ENCODE measurements at regions not wholly inside any gene's neighbourhood (a gene's known extent, or its start where the extent isn't known, plus 50 kb on each side); places are given as distances from the start of the nearest gene placed in this dataset.

DNA sequence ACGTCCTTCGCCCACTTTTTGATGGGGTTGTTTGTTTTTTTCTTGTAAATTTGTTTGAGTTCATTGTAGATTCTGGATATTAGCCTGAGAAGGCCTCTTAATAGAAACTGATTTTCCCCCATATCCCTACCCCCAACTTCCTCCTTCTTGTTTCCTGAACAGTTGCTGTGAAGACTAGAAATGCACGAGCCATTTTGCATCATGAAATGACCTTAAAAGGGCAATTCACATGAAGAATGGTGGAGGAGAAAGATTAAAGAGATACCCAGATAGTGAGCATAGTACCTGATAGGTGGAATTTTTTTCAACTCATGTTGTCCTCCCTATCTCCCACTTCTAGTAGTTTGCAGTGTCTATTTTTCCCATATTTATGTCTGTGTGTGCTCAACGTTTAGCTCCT lies 55.2 kb upstream of the KCNH8 start:
- in situ Hi-C loops (cut with MboI; ENCODE audit: low sequenced_read_pairs), result no loop called here

DNA sequence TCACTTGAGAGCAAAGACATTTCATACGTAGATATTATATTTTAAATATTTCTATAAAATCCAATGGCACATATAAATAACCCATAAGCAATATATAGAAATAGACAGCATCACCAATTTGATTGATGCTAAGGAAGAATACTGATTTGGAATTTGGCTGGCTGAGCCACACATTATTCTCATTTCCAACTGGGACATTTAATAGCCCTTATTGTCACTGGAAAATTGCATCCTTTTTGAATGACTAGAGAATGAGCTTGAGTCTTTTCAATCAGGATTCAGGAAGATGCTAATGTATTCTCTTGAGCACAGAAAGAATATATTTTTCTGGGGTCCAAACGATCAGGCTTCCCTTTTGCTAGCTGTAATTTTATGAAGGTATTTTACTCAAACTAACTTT lies 70.9 kb upstream of the KCNH8 start:
- in situ Hi-C loops (cut with MboI; ENCODE audit: low sequenced_read_pairs), result no loop called here

DNA sequence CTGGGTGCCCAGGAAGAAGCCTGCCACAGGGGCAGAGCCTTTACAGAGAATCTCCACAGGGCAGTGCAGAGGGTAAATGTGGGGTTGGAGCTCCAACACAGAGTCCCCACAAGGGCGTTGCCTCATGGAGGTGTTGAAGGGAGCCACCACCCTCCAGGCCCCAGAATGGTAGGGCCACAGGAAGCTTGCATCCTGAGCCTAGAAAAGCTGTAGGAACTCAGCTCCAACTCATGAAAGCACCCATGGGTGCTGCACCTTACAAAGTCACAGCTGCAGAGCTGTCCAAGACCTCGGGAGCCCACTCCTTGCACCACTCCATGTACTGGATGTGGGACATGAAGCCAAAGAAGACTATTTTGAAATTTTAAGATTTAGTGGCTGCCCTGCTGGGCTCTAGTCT lies 73.3 kb upstream of the KCNH8 start:
- in situ Hi-C loops (cut with MboI; ENCODE audit: low sequenced_read_pairs), result no loop called here

DNA sequence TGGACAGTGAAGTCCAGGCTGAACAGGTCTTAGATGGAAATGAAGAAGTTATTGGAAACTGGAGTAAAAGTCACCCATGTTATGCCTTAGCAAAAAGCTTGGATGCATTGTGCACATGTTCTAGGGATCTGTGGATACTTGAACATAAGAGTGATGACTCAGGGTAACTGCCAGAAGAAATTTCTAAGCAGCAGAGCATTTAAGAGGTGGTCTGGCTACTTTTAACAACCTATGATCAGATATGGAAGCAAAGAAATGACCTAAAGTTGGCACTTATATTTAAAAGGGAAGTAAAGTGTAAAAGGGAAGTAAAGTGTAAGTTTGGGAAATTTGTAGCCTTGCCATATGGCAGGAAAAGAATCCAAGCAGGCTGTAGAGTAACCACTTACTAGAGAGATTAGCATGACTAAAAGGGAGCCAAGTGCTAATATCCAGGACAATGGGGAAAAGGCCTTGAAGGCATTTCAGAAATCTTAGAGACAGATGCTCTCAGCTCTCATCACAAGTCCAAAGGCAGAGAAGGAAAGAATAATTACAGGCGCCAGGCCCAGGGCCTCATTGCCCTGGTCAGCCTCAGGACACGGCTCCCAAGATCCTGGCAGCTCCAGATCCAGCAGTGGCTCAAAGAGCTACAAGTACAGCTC lies 73.9 kb upstream of the KCNH8 start:
- in situ Hi-C loops (cut with MboI; ENCODE audit: low sequenced_read_pairs), result no loop called here

DNA sequence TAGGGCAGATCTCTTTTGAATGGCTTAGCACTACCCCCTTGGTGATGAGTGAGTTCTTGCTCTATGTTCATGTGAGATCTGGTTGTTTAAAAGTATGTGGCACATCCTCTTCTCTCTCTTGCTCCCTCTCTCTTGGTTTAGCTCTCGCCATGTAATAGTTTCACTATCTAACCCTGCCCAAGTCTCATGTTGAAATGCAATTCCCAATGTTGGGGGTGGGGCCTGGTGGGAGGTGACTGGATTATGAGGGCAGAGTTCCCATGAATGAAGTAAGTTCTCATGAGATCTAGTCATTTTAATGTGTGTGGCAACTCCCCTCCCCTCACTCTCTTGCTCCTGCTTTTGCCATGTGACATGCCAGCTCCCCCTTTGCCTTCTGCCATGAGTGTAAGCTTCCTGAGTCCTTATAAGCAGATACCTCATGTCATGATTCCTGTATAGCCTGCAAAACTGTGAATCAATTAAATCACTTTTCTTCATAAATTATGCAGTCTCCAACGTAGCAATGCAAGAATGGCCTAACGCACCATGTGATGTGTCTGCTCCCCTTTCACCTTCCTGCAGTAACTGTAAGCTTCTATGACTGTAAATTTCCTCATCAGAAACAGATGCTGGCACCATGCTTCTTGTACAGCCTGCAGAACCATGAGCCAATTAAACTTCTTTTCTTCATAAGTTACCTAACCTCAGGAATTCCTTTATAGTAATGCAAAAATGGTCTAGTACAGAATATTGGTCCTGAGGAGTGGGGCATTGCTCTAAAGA lies 74.8 kb upstream of the KCNH8 start:
- in situ Hi-C loops (cut with MboI; ENCODE audit: low sequenced_read_pairs), result no loop called here

DNA sequence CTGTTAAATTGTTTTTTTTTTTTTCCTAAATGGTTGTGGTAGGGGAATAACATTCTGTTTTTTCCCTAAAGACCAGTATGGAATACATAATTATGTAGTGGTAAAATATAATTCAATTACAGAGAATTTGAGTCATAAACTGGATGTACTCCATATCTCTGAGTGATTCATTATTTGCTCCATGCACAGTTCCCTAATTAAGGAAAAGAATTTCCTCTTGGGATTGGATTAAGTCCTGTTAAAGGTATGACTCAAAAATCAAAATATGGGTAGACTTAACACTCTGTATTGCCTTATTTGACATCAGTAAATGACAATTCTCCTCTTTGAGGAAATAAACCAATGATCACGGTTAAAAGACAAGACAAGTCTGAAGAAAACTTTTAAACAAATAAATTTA lies 78.0 kb upstream of the KCNH8 start:
- in situ Hi-C loops (cut with MboI; ENCODE audit: low sequenced_read_pairs), result no loop called here

DNA sequence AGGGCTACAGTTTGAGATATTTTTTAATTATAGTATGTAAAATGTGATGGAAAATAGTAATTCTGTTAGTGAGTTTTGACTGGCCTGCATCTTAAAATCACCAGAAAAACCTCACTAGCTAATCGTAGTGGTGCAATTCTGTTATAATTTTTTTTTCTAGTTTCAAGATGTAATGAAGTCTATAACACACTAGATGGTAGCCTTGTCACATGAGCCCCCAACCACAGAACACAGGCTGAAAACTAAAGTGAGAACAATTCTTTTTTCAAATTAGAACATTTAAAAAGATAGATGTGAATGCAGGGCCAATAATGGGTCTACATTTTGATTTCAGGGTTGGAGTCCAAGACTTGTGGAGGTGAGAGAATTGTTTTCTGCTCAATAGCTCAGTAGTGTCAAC lies 83.3 kb upstream of the KCNH8 start:
- in situ Hi-C loops (cut with MboI; ENCODE audit: low sequenced_read_pairs), result no loop called here

DNA sequence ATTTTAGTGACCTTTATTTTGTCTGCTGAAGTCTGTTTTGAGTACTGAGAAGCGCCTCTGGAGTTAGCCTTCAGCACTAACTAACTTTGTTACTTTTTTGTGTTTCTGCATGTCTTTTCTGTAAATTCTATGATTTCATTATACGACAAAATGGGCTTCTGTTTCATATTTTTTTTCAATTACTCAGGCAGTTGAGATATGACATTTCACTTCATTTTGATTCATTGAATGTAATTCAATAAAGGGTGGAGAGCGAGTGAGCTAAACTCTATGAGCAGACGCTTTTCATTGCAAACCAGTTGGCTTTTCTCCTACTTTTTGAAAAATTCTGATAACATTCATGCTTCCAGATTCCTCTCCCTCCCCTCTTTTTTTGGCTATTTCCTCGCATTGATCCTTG lies 84.4 kb upstream of the KCNH8 start:
- in situ Hi-C loops (cut with MboI; ENCODE audit: low sequenced_read_pairs), result no loop called here

DNA sequence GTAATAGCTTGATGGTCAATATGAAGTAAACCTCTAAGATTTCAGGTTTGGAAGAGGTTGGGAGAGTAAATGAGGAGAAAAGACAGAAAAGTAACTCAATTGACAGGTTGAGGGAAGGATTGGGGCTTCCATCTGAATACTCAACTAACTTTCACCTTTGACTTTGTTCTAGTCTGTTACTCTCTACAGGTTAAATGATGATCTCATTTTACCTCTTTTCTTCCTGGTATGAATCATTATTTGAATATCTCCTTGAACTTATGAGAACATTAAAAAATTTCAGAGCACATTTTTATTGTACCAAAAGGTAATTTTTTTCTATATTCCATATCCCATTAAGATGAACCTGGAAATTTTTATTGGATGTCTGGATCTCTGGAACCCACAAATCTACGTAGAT lies 87.9 kb upstream of the KCNH8 start:
- in situ Hi-C loops (cut with MboI; ENCODE audit: low sequenced_read_pairs), result no loop called here

DNA sequence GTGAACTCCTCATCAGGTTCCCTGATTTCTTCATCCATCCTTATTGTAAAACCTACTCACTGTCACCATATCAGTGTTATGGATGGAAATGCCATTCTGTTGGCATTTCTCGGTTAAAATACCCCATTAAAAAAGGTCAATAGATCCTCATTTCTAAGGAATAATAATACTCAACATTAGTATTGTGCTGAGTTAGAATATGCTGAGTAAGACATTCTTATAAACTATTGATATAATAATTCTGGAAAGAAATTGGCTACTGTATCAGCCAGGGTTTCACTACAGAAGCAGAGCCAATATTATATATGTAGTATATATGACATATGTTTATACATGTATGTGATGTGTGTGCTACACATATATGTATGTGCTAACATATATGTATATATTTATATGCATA lies 95.4 kb upstream of the KCNH8 start:
- in situ Hi-C loops (cut with MboI; ENCODE audit: low sequenced_read_pairs), result no loop called here

DNA sequence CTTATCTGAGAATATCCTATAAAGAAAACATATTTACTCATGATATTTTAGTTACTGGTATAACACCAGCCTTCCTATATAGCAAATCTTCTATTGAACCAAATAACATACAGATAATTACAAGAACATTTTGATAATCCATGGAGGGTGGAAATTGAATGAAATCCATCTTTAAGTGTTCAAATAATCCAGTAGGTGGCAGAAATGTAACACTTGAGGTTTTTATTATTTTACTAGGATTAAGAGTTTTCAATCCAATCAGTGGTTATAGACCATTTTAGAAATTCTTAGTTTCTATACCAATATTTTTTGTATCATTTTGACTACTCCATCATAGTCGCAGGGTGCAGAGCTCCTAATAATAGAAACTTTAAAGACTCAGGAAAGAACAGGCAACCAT lies 101.9 kb upstream of the KCNH8 start:
- in situ Hi-C loops (cut with MboI; ENCODE audit: low sequenced_read_pairs), result no loop called here

DNA sequence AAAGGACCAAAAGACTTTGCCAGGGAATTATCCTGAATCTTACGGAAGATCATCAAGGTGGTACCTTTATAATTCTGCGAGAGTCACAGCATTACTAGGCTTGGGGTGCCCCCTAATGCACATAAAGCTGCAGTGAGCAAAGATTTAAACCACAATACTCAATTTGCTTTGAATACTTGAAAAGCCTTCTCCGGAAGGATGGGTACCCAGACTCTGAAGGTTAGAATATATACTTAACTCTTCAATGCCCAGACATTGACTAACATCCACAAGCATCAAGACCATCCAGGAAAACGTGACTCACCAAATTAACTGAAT lies 117.8 kb upstream of the KCNH8 start:
- in situ Hi-C loops (cut with MboI; ENCODE audit: low sequenced_read_pairs), result no loop called here

DNA sequence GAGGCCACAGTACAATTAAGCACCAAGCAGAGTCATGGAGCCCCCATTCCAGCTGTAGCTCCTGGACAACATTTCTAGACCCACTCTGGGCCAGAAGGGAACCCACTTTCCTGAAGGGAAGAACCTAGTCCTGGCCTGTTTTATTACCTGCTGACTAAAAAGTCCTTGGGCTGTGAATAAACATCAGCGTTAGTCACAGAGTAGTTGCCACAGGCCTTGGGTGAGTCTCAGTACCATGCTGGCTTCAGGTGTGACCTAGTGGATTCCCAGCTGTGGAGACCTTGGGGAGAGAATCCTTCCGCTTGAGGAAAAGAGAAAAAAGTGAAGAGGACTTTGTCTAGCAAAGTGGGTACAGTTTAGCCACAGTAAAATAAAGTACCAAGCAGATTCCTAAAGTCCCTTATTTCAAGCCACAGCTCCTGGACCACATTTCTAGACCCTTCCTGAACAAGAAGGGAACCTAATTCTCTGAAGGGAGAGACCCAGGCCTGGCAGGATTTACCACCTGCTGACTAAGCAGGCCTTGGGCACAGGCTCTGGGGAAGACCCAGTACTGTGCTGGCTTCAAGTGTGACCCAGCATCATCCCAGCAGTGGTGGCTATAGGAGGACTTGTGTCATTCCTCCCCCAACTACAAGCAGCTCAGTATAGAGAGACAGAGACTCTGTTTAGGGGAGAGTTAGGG lies 118.3 kb upstream of the KCNH8 start:
- in situ Hi-C loops (cut with MboI; ENCODE audit: low sequenced_read_pairs), result no loop called here

DNA sequence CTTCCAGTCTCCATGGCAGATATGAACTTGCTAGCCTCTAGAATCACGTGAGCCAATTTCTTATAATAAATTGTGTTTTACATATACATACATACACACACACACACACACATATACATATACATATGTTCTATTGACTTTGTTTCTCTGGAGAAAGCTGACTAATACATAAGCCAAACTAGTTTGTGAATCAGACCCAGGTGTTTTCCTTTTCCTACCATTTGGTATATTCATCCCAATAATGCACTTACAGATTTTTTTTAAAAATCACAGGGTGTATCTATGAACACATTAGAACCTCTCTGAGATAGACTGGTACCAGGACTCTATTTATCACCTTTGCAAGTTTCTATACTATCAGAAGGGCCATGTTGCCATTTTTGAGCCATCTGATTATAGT lies 122.9 kb upstream of the KCNH8 start:
- in situ Hi-C loops (cut with MboI; ENCODE audit: low sequenced_read_pairs), result no loop called here

DNA sequence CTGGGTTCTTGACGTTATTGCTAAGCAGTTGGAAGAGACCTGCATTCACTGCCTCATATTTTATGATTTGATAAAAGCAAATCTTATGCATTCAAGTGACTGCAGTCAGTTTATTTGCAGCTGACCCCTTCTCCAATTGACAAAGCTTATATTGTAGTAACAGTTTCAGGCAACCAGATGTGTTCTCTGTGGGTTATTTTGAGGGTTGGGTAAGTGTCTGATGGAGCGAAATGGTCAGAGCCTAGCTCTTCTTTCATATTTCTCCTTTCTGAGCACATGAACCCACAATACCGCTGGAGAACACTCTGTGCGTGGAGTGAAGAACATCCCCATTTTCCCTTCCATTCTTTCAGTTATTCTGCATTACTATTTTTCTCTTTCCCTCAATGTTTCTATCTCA lies 125.8 kb upstream of the KCNH8 start:
- in situ Hi-C loops (cut with MboI; ENCODE audit: low sequenced_read_pairs), result no loop called here

DNA sequence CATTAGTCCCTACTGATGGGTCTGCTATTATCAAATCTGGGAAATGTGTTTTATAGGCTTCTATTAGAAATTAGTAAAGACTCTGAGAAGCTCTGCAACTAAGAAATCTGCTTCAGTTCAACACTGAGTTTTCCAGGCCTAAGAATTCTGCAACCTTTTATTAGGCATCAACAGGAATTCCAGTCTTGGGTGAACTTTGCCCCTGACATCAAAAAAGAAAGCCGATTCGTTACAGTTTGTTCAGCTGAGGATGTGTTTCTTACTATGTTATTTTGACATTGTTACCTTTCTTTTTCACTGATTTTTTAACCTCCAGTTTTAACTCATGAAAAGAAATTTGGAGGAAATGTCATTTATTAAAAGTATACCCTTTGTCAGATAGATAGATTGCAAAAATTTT lies 131.5 kb upstream of the KCNH8 start:
- in situ Hi-C loops (cut with MboI; ENCODE audit: low sequenced_read_pairs), result no loop called here

DNA sequence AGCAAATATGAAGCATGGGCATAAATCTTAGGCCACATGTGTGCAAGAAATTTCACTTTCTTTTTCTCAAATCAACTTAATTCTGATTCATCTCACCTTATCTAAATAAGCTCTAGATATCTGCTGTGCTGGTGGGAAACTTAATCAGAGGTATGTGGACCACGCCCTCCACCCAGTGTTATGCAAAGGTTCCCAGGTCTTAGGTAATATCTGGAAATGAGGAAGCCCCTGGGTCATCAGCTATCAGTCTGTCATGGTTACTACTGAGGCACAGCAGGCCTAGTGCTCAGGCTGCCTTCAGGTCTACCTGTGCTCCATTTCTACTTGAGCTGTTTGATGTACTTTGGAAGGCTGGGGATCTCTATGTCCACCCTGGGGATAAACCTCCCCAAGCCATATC lies 134.4 kb upstream of the KCNH8 start:
- in situ Hi-C loops (cut with MboI; ENCODE audit: low sequenced_read_pairs), result no loop called here

DNA sequence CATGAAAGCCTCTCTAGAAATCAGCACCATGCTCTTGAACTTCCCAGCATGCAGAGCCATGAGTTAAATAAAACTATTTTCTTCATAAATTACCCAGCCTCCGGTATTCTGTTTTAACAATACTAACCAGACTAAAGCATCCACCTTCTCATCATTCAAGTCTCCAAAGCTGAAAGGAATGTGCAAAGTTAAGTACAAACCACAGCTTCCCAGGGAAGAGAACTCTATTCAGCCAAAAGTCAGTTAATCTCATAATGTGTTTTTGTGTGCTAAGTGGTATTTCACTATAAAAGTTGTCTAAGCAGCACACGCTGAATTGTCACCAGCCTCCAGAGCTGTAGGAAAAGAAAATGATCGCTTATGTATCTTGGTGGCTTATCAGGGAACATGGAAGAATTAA lies 135.5 kb upstream of the KCNH8 start:
- in situ Hi-C loops (cut with MboI; ENCODE audit: low sequenced_read_pairs), result no loop called here

DNA sequence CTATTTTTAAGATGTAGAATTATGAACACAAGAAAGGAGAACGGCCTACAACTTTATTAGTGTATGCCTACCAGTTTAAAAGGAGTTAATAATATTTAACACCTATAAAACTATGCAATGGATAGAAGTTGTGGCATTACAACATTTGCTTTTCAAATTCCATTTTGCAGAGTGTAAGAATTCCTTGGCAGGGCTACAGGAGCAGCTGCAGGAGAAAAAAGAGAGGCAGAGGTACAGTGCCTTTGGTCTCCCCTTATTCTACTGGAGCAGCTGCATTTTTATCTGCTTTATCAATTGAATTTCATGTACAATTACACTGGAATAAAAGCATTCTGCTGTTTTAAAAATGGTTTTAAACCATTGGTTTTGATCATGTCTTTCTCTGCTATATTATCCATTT lies 145.7 kb upstream of the KCNH8 start:
- in situ Hi-C loops (cut with MboI; ENCODE audit: low sequenced_read_pairs), result no loop called here

DNA sequence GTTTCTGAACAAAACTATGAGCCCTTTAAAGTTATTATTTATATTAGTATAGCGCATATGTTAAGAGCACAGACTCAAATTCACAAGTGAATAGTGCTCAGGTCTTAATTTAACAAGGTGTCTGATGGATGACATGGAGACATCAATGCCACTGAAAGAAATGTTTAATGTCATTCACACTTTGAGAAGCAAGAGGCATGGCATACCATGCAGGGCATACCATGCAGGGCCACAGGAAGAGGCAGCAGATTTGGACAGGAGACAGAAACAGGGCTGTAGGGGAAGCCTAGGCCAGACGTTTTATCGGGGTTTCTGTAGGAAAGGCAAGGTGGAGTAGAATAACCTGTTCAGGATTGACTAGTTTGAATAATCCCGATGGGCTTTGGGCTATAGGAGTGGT lies 150.2 kb upstream of the KCNH8 start:
- in situ Hi-C loops (cut with MboI; ENCODE audit: low sequenced_read_pairs), result no loop called here

DNA sequence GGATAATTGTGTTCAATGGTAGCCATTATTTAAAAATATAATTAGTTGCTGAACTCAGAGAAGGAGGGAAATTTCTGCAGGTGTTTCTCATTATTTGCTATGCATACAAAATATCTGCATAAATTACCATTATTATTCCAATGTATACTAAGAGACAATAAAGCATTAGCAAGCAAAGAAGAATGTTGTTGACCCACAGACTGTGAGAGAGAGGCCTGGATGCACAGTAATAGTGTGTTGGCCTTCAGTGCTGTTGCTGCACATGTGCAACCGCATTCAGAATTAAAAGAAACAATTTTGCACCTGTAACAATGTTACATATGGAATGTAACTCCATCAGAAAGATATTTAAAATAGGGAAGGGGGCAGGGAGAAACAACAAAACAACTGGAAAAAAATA lies 155.6 kb upstream of the KCNH8 start:
- in situ Hi-C loops (cut with MboI; ENCODE audit: low sequenced_read_pairs), result no loop called here

DNA sequence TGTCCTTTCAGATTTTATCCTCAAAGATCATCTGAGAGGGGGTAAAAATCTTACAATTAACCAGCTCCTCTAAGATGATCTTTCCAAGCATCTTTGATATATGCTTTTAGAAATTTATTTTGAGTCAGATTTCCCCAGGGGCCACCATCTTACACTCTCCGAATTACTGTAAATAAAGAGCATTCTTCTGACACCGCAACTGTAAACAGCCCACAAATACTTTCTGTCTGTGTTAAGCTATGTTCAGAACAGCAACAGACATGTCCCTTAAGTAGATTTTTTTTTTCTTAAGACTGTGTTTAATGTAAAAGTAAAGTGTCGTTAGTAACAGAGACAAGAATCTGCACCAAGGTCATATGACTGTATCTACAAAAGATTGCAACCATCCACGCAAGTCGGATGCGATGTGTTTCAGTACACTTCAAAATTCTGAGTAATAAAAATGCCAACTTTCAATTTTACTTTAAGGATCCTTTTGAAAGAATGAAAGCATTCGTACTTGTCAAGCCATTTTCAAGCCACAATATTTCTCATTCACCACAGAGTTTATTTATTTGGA lies 159.0 kb upstream of the KCNH8 start:
- in situ Hi-C loops (cut with MboI; ENCODE audit: low sequenced_read_pairs), result no loop called here

Data from HL-60/S4 treated with retinoic acid at 250 ng/mL for 4 days and 3 days (cell line).